Endothelial cell of umbilical vein (primary cell): ENCODE measurements at regions not wholly inside any gene's neighbourhood (a gene's known extent, or its start where the extent isn't known, plus 50 kb on each side); places are given as distances from the start of the nearest gene placed in this dataset.

Source experiments
- EZH2 ChIP-seq: IDR thresholded peaks from 2 replicates; pipeline ENCODE4 v1.6.1; 2012; ENCODE audit warnings: borderline replicate concordance, low read depth, mild to moderate bottlenecking, moderate library complexity, low read length, inconsistent platforms; ENCODE audit not compliant: severe bottlenecking
- POLR2A ChIP-seq: IDR thresholded peaks from 2 replicates; pipeline ENCODE4 v1.6.1; 2012; ENCODE audit warnings: low read depth, mild to moderate bottlenecking, control low read depth, low read length
- TF ChIP-seq, protein P1 (sequence below), 2 donors: IDR thresholded peaks; 1 replicate in 1 of 2; 2 replicates in 1 of 2; pipeline ENCODE4 v1.5.1; 2011; ENCODE audit warnings: low read length in 2 of 2, mild to moderate bottlenecking in 2 of 2, moderate library complexity in 2 of 2, control low read depth in 1 of 2, inconsistent platforms in 1 of 2, low read depth in 1 of 2; ENCODE audit not compliant: insufficient read depth in 1 of 2; ENCODE audit errors: extremely low read depth in 1 of 2

GRCh38 chr2:23131066-23131575 is 253.9 kb upstream of the KLHL29 start:
- TF ChIP-seq, protein P1, sequence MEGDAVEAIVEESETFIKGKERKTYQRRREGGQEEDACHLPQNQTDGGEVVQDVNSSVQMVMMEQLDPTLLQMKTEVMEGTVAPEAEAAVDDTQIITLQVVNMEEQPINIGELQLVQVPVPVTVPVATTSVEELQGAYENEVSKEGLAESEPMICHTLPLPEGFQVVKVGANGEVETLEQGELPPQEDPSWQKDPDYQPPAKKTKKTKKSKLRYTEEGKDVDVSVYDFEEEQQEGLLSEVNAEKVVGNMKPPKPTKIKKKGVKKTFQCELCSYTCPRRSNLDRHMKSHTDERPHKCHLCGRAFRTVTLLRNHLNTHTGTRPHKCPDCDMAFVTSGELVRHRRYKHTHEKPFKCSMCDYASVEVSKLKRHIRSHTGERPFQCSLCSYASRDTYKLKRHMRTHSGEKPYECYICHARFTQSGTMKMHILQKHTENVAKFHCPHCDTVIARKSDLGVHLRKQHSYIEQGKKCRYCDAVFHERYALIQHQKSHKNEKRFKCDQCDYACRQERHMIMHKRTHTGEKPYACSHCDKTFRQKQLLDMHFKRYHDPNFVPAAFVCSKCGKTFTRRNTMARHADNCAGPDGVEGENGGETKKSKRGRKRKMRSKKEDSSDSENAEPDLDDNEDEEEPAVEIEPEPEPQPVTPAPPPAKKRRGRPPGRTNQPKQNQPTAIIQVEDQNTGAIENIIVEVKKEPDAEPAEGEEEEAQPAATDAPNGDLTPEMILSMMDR (IDR thresholded peaks at IDR 0.05; ENCODE audit: extremely low read depth in 1 of 2, insufficient read depth in 1 of 2, low read depth in 1 of 2, low read length in 2 of 2): no peak
- TF ChIP-seq POLR2A (no peak), EZH2 (no peak)
